HG03175 (cell line): ENCODE measurements at regions not wholly inside any gene's neighbourhood (a gene's known extent, or its start where the extent isn't known, plus 50 kb on each side); places are given as distances from the start of the nearest gene placed in this dataset.
"Not testable (repeated sequence)": the region's sequence is repeated elsewhere in the genome, so short reads cannot be mapped to it uniquely, and the experiment has no call there.

Experiments used
- ATAC-seq: cut with Tn5 transposase; IDR thresholded peaks from one replicate; pipeline ENCODE4 v1.9.1; 2021; ENCODE audit warnings: mild to moderate bottlenecking, moderate library complexity; ENCODE audit not compliant: unreplicated experiment

DNA sequence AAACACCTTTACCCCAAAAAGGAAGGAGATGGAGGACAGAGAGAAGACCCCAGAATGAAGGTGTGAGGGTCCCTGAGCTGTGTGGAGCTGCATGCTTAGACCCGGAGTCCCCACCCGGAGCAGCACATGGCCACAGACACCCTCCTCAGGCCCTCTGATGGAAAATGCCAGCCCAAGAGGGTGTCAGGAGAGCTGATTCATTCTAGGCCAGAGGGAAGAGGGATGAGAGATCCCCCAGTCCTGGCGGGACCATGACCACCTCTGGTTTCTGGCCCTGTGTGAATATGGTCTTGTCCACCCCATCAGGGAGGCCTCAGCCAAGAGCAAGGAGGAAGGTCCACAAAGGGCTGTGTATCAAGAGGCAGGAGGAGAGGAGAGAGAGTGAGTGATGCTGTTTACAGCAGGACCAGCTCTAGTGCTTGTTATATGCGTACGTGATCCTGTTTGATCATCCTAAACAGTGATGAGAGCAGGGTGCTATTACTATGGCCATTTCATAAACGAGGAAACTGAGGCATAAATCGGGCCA, 186.6 kb upstream of the HAAO start:
- ATAC-seq, result no peak

DNA sequence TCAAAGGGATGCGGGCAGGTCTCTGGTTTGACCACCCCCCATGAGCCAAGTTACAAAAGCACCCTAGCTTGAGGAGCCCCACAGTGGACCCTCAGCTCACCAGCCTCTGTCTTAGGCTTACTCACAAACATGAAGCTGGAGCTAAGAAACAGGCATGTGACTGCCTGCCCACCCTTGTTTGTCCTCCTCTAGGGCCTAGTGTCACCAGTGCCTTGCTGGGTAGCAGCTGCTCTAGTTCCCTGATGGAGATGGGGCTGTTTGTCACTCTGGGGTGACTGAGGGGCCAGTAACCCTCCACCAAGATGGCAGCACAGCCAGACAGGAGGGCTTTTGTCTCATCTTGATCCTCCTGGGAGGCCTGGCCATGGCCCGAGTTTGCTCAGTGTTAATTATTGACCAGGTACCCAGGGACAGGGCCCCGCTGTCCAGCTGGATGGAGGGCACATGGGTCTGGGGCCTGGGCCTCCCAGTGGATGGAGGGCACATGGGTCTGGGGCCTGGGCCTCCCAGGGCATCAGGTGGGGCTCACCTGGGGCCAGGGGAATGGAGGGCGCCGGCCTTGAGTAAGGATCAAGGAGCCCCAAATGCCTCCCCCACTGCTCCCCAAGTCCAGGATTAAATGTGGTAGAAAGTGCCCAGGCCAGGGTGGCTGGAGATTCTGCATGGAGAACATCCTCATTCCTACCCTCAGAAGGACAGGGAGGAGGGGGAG, 185.9 kb upstream of the HAAO start:
- no peak for ATAC-seq

DNA sequence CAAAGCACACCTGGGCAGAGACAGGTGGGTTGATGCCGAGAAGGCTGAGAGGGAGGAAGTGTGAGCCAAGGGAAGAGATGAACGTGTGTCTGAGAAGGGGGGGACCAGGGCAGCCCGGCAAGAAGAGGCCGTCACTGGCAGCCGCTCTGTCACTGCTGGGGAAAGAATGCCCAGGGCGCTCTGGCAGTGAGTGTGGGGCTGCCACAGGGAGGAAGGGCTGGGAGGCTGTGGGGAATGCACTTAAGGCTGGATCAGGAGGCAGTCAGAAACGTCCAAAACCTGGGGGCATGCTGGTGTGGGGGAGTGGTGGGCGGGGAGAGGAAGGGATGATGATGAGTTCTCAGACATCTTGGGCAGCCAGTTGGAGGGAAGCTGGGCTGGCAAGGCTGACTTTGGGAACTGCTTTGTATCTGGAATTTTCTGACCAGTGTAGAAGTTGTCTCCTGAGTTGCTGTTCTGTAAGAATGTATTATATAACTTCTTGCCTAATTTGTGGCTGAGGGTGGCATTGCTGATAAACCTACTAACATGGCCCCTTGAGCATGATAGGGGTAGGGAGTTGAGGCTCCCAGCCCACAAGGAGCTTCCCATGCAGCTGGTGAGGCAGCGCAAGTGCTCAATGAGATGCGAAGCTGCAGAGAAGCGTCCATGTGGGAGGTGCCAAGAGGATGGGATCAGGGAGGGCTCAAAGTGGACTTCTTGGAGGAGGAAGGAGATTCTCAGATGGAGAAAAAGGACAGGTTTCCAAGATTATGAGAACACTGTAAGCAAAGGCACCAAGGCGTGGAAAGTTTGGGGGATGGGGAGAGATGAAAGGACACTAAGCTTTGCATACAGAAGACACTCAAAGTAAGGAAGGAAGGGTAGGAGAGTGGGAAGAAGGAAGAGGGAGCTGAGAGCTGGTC, 185.1 kb upstream of the HAAO start:
- no peak for ATAC-seq

DNA sequence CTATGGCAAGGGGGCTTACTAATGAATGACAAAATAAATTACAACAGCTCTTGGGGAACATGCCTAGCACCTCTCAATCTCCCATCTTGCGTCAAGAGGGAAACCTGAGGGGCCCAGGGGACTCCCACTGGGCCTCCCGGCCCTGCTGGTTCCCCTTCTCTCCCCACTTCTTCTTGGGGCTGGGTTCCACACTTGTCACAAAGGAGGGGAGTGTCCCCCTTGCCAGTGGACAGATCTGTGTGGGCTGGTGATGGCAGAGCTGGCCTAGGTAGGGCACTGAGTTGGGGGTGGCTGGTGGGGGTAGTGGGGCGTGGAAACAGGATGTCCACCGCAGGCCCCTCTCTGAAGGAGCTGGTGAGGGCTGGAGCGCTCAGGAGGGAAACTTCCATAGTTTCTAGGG, 184.0 kb upstream of the HAAO start:
- no peak for ATAC-seq

DNA sequence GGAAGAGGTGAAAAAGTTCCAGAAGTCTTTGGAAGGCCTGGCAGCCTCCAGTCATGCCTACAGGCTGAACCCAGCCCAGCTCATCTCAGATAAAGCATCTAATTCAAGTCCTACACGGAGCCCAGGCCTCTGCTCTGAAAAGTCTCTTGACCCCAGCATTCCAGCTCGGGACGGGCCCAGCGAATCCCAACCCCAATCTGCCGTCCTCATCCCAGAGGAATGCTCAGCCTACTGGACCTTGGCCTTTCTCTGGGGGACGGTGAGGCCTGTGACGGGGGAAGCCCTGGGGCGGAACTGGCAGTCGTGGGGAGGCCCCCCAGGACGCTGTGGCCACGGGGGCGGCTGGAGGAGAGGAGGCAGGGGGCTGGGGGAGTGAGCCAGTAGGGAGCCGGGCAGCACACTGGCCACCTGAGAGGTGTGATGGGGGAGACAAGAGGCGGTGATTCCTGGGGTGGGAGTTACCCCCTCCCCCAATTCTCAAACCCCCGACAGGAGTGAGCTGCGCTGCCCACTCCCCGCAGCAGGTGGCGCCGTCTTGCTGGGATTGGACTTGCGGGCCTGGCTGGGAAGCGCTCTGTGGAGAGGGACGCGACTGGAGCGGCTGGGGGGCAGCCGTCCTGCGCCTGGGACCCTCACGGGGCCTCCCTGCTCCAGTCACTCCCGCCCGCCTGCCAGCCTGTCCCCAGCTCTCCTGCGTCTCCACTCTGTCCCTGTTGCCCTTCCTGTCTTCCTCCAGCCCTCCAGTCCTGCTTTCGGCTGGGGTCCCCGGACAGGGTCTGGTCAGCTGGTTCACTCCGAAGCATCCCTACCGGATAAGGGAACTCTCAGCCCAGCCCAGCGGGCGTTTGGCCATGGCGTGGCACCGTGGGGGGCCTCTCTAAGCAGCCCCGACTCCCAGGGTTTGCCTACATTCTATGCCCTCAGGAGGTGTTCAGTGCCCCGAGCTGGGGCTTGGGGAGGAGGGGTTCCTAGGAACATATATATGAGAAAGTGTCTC, 182.6 kb upstream of the HAAO start:
- no peak for ATAC-seq

DNA sequence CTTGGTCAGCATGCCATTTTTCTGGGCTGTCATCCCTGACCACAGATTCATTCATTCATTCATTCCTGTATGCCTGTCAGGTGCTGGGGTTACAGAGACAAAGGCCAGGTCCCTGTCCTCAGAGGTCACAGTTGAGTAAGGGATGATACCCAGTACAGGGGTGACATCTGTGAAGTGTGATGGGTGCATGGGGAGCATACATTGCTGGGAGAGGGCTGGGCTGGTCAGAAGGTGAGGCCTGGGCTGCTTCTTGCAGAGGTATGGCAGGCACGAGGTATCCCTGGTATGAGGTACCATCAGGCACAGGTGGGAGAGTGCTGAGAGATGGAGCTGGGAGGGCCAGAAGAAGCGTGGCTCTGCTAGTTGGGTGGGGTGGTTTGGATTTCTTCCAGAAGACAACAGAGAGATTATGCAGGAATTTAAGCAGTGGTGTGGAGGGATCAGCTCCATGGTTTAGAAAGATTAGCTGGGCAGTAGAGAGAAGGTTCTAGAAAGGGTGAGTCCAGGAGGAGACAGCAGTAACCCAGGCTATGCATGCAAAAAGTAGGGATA, 181.9 kb upstream of the HAAO start:
- ATAC-seq, result no peak

DNA sequence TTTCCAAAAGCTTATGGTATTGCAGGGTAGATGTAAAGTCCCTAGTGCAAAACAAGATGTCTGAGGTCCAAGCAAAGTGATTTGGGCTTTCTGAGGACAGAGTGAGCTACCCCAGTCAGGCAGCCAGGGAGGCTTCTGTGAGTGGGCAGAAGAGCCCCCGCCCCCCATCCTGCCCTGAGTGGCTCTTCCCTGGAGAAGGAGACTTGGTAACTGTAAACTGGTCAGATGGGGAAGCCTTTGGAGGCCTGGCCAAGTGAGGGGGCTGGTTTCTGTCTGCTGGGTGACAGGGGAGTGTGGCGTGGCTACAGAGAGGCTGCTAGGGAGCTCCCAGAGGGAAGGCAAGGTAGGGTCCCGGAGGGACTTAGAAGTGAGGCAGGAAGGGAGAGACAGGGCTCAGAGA, 181.3 kb upstream of the HAAO start:
- ATAC-seq, result no peak

DNA sequence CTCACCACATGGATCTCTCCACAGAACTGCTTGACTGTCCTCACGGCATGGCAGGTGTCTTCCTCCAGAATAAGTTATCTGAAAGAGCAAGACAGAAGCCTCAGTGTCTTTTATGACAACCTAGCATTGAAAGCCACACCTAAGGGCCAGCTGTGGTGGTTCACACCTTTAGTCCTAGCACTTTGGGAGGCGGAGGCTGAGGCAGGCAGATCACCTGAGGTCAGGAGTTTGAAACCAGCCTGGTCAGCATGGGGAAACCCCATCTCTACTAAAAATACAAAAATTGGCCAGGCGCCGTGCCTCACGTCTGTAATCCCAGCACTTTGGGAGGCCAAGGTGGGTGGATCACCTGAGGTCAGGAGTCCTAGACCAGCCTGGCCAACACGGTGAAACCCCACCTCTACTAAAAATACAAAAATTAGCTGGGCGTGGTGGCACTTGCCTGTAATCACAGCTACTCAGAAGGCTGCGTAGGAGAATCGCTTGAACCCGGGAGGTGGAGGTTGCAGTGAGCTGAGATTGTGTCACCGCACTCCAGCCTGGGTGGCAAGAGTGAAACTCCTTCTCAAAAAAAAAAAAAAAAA, 180.6 kb upstream of the HAAO start:
- not testable (repeated sequence) for ATAC-seq

DNA sequence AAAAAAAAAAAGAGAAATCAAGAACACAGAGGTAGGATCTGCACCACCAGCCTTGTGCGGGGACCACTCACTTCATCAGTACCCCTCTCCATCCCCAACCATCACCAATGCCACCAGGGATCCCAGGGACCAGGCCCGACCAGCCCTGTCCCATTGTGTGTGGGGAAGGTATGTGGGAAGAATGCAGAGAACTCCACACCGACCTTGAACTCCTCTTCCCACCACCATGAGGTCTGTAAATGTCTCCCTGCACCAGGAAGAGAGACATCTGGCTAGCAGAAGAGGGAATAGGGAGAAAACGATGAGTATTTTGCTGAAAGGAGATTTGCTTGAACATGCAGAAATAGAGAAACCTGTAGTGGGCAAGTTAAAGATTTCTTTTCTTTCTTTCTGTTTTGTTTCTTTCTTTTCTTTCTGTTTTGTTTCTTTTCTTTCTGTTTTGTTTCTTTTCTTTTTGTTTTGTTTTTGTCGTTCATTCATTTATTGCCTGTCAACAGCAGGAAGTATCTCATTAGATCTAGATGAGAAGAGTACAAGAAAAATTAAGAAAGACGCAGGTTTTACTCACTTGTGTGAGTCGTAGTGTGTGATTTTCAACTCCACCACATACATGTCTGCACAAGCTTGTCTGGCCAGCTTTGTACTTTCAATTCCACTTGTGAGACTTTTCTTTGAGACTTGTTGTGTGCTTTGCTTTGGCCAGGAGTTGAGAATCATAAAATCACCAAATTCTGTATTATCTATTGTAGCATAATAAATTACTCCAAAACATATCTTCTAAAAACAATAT, 179.8 kb upstream of the HAAO start:
- ATAC-seq, result no peak

DNA sequence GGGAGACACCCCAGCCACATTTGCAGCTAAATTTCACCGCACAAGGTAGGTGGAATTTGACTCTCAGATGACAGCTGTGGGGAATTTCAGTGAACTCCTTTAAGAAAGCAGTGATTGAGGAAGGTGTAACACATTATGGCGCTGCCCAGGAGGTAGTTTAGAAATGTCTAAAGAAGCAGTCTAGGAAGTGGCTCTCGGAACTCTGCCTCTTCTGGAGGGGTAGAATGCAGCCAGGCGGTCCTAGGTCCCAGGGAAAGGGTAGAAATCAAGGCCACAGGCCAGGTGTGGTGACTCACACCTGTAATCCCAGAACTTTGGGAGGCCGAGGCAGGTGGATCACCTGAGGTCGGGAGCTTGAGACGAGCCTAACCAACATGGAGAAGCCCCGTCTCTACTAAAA, 179.0 kb upstream of the HAAO start:
- ATAC-seq, result no peak

DNA sequence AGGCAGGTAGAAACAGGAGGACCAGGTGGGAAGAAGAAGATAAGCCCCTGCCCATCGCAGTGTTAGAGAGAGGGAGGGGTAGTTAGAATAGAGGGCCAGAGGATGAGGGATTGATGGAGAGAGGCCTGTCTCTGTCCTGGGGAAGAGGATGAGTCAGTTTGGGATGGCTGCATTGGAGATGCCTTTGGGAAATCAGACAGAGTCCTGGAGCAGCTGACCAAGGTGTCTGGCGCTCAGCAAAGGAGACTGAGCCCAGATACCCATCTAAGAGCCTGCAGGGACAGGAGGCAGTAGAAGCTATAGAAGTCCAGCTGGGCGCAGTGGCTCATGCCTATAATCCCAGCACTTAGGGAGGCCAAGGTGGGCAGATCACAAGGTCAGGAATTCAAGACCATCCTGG, 177.8 kb upstream of the HAAO start:
- ATAC-seq, result no peak

DNA sequence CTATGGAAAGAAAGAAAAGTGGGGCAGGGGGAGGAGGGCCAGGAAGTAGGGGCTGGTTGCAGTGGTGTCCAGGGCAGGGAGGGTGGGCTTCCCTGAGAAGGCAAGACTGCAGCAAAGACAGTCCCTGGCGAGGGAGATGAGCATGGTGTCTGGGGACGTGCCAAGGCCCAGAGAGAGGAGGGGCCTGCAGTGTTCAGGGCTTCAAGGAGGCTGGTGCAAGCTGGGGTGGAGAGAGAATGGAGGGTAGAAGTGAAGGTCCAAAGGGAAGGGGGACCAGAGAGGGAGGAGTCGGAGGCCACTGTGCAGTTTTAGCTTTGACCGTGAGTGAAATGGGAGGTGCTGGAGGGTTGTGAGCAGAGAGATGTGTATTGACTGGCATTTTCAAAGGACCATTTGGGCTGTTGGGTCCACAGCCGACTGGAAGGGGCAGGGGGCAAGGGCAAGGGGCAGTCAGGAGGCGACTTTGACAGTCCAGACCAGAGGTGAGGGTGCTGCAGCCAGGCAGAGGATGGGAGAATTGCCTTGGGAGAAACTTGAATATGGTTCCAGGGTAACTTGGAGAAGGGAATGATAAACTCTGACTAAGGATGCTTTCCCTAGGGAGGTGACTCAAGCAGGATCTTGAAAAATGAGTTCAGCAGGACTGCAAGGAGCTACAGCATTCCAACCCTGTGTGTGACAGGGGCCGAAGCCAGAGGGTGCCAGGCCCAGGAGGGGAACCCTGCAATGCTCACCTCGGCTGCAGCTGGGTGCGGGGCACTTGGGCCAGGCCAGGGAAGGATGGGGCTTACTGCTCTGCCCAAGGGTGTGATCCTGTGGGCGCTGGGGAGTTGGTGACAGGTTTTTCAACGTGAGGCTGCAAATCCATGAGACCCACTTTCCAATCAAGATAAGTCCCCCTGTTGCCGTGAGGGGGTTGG, 177.1 kb upstream of the HAAO start:
- no peak for ATAC-seq

DNA sequence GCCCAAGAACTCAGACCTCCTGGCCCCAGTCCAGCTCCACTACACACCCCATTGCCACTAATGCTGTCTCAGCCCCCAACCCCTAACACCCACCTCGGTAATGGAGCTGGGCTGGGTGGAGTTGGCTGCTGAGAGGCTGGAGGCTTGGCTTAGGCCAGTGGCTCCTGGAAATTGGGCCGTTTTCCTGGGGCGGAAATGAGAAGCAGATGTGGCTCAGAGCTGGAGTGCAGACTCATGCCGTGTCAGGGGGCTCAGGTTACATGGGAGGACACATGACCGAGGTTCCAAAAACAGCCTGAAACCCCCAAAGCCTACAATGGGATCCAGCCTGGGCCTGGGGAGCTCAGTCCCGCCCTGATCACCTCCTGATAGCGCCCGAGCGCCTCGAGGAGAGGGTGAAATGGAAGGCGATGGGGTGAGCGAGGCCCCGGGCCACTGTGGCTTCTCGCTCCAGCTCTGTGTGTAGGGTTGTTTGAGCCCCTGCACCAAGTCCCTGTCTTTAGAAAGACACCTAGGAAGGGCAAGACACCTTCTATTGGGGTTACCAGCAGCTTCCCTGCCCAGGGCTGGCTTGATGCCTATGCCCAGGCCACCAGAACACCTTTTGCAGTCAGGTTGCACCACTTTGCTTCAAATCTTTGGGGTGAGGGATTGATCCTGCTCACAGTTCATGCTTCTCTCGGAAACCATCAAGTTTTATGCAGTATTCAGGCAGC, 175.7 kb upstream of the HAAO start:
- no peak for ATAC-seq

DNA sequence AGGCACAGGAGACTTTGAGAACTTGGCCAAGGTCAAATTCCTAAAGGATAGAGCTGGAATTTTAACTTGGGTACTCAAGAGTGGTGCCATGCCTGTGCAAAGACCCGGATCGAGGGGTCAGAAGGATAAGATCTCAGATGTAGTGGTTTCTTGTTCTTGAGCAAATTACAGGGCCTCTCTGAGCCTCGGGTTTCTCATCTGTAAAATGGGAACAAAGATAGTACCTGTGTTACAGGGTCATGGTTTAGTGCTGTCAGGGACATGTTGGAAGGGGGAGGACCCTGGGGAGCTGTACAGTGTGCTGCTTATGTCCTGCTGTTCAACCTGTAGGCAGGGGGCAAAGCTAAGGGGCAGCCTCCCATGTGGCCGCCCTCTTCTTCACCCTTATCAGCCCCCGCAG, 173.5 kb upstream of the HAAO start:
- ATAC-seq, result no peak

DNA sequence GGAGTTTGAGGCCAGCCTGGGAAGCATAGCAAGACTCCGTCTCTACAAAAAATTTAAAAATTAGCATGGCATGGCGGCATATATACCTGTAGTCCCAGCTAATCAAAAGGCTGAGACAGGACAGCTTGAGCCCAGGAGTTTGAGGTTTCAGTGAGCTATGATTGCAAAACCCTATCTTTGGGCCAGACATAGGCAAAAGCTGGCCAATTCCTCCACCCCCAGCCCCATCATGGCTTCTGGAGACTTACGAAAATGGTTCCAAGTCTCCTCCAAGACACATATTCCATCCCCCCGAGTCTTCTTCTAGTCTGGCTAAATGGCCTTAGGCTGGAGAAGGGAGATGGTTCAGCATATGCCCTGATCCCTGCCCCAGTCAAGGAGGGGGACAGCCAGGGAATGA, 172.8 kb upstream of the HAAO start:
- ATAC-seq, result no peak

DNA sequence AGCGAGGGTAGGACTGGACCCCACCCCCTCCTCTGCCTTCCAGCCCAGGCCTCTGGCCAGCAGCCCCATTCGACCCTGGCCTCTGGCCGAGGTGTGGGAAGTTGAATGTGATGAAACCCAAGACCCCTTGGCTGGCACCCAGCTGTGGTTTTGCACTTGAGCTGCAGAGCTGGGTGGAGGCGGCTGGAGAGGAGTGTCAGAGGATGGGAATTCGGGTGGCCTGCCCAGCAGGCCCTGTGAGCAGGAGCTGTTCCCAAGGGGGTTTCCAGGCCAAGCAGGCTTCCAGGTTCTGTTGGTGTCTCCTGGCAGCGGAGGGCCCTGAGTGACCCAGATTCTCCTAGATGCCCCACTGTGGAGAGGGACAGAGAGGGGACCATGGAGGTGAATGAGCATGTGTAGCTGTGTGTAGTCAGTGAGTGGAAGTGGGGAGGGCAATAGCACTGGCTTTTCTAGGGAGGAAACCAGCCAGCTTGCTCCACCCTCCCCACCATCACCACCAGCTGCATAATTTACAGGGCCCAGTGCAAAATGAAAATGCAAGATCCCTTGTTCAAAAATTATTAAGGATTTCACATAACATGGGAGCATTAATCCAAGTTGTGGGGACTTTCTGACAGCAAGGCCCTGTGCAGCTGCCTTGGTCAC, 172.2 kb upstream of the HAAO start:
- no peak for ATAC-seq

DNA sequence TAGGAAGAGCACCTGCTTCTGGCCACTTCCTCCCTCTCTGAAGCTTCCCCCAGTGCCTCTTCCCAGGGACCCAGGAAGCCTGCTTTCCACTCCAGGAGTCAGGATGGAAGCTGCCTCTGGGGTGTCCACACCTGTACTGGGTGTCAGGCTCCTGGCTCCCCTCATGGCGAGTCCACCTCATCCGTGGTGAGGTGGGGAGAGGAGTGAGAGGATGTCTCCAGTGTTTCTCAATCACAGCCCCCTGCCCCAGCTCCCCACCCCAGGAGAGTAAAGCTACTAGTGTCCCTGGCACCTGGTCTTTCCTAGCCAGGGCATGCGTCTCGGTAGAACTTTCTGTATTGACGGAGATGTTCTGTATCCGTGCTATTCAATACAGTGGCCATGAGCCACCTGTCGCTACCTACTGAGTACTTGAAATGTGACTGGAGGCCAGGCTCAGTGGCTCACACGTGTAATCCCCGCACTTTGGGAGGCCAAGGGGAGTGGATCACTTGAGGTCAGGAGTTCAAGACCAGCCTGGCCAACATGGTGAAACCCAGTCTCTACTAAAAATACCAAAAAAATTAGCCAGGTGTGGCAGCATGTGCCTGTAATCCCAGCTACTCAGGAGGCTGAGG, 171.2 kb upstream of the HAAO start:
- ATAC-seq, result no peak
